ENCODE measurements at regions not wholly inside any gene's neighbourhood (a gene's known extent, or its start where the extent isn't known, plus 50 kb on each side); places are given as distances from the start of the nearest gene placed in this dataset.

DNA sequence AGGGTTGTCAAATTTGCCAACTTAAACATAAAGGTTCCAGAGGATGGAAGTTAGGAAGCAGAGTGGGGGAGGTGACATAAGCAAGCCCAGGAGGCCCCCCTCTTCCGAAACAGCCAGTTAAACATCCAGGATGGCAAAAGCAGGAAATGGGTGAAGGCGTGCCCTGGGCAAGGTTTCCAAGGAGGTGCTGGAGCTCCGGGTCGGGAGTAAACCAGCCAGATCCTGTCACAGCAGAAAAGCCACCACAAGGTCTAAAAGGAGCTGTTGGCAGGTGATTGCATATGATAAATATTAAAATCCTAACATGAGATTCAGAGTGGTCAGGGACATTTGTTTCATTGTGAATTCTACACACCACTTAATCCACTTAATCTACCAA, 572.2 kb upstream of the SALL3 start:
- H3K4me1 ChIP-seq (ENCODE audit: control insufficient read depth, insufficient read depth, low read length): no peaks in the 10 kb centered on the region
- H3K9me3 ChIP-seq (ENCODE audit: control insufficient read depth, low read length): no peaks in the 10 kb centered on the region
- H3K36me3 ChIP-seq (ENCODE audit: control insufficient read depth, insufficient read depth, low read length, severe bottlenecking): no peaks in the 10 kb centered on the region
- no peak for DNase-seq (ENCODE audit: low read depth)
- H3K9ac ChIP-seq (ENCODE audit: low read length): no peak overlapping the region
- H3K27me3 ChIP-seq (replicated peaks; ENCODE audit: control insufficient read depth, insufficient read depth, low read length): no peaks in the 10 kb centered on the region
- no peak overlapping the region for H3K4me3 ChIP-seq (ENCODE audit: low read length)

DNA sequence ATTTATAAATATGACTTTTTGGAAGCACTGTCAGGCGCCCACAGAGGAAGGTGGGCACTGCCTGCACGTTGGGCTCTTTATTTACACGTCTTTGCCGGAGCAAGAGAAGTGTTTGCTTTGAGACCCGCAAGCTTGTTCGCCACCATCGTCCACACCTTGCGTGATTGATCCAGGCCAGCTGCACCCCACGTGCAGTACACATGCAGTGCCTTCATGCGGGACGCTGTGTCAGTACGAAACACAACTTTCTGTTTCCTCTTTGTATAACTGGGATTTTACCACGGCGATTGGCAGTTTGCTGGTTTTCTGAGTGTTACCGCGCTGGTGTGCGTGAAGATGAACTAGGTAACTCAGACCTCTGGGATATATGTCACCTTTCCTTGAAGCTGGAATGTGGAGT, 571.0 kb upstream of the SALL3 start:
- H3K27me3 ChIP-seq (replicated peaks; ENCODE audit: control insufficient read depth, insufficient read depth, low read length): no peaks in the 10 kb centered on the region
- DNase-seq (ENCODE audit: low read depth): no peak
- H3K4me1 ChIP-seq (ENCODE audit: control insufficient read depth, insufficient read depth, low read length): no peaks in the 10 kb centered on the region
- H3K36me3 ChIP-seq (ENCODE audit: control insufficient read depth, insufficient read depth, low read length, severe bottlenecking): no peaks in the 10 kb centered on the region
- no peak overlapping the region for H3K9ac ChIP-seq (ENCODE audit: low read length)
- no peak overlapping the region for H3K4me3 ChIP-seq (ENCODE audit: low read length)
- H3K9me3 ChIP-seq (ENCODE audit: control insufficient read depth, low read length): no peaks in the 10 kb centered on the region

DNA sequence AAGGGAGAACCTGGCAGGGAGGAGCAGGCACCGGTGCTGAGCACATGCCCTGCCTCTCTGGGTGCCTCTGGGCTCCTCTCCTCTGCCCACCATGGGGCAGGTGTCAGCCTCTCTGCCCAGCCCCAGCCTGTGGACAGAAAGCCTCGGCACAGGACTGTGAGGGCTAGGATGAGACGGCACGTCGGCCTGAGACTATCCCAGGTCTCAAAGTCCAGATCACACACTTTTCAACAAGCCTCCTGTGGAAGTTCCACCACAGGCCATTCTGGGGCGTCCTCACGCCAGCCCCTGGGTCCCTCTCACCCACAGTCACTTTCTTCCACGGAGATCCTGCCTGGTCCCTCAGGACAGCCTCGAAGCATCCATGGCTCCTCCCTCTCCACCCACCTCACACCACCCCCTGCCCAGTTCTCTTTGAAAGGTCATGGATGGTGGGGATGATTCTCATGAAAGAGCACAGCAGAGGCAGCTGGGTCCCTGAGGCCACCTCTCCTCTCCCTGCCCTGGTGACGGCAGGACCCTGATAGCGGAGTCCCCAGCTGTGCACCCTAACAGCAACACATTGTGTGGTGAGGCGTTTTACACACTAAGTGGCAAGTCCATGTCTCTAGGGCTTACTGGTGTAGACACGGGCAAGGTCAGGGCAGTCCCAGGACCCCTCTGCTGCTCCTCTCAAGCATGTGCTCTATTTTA, 569.4 kb upstream of the SALL3 start:
- H3K9me3 ChIP-seq (ENCODE audit: control insufficient read depth, low read length): no peaks in the 10 kb centered on the region
- no peaks in the 10 kb centered on the region for H3K27me3 ChIP-seq (replicated peaks; ENCODE audit: control insufficient read depth, insufficient read depth, low read length)
- no peaks in the 10 kb centered on the region for H3K4me1 ChIP-seq (ENCODE audit: control insufficient read depth, insufficient read depth, low read length)
- H3K9ac ChIP-seq (ENCODE audit: low read length): no peak overlapping the region
- no peak overlapping the region for H3K4me3 ChIP-seq (ENCODE audit: low read length)
- no peaks in the 10 kb centered on the region for H3K36me3 ChIP-seq (ENCODE audit: control insufficient read depth, insufficient read depth, low read length, severe bottlenecking)
- DNase-seq (ENCODE audit: low read depth): no peak

DNA sequence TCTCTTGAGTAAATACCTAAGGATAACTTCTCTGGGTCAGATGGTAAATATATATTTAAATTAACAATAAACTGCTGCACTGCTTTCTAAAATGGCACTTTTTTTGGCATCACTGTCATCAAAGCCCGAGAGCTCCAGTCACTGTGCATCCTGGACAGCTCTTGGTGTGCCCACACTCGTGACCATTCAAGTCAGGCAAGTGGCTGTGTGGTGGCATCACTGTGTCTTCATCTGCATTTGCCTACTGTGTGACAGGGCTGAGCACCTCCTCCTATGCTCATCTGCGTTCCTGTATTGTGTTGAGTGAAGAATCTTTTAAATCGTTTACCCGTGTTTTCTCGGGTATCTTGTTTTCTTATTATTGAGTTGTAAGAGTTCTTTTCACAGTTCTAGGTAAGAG, 568.1 kb upstream of the SALL3 start:
- Histone ChIP-seq H3K4me3 (ENCODE audit: low read length) (no peak overlapping the region), H3K36me3 (ENCODE audit: control insufficient read depth, insufficient read depth, low read length, severe bottlenecking) (no peaks in the 10 kb centered on the region), H3K27me3 (replicated peaks; ENCODE audit: control insufficient read depth, insufficient read depth, low read length) (no peaks in the 10 kb centered on the region), H3K4me1 (ENCODE audit: control insufficient read depth, insufficient read depth, low read length) (no peaks in the 10 kb centered on the region), H3K9ac (ENCODE audit: low read length) (no peak overlapping the region), H3K9me3 (ENCODE audit: control insufficient read depth, low read length) (no peaks in the 10 kb centered on the region)
- no peak for DNase-seq (ENCODE audit: low read depth)

DNA sequence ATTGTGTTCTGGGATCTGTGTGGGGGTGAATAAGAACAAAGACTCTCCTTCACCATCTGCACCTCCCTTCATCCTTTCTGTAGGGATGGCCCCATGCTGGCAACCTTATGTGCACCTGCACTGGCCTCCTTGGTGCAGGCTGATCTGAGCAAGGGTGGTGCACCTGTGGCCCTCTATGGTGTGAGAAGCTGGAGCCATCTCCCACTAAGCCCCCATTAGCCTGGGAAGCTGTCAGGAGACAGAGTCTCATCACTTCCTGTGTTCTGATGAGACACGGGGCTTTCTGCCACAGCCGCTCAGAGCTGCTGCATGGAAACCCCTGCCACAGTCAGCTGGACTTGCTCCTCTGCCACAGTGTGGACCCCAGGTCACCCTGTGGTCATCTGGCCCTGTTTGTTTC, 565.3 kb upstream of the SALL3 start:
- no peaks in the 10 kb centered on the region for H3K36me3 ChIP-seq (ENCODE audit: control insufficient read depth, insufficient read depth, low read length, severe bottlenecking)
- H3K9me3 ChIP-seq (ENCODE audit: control insufficient read depth, low read length): no peaks in the 10 kb centered on the region
- H3K4me3 ChIP-seq (ENCODE audit: low read length): no peak overlapping the region
- no peak for DNase-seq (ENCODE audit: low read depth)
- no peaks in the 10 kb centered on the region for H3K27me3 ChIP-seq (replicated peaks; ENCODE audit: control insufficient read depth, insufficient read depth, low read length)
- no peaks in the 10 kb centered on the region for H3K4me1 ChIP-seq (ENCODE audit: control insufficient read depth, insufficient read depth, low read length)
- H3K9ac ChIP-seq (ENCODE audit: low read length): no peak overlapping the region

DNA sequence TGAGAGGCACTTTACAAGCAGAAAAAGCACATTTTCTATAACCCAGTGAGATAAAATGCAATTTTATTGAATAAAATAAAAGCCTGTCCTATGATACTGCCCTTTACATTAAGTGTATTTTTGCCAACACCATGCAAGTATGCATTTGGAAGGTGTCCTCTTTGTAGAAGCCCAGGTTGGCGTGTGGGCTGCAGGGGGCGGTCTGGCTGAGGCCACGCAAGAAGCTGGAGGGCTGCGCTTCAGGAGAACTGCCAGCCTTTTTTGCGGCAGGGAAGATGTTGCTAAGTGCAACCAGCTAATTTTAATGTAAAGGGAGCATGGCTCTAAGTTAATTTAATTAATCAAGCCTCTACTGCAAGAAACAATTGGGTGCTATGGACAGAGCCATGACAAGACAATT, 562.8 kb upstream of the SALL3 start:
- no peak overlapping the region for H3K4me3 ChIP-seq (ENCODE audit: low read length)
- H3K4me1 ChIP-seq (ENCODE audit: control insufficient read depth, insufficient read depth, low read length): no peaks in the 10 kb centered on the region
- no peaks in the 10 kb centered on the region for H3K27me3 ChIP-seq (replicated peaks; ENCODE audit: control insufficient read depth, insufficient read depth, low read length)
- no peak for DNase-seq (ENCODE audit: low read depth)
- H3K9me3 ChIP-seq (ENCODE audit: control insufficient read depth, low read length): no peaks in the 10 kb centered on the region
- no peak overlapping the region for H3K9ac ChIP-seq (ENCODE audit: low read length)
- H3K36me3 ChIP-seq (ENCODE audit: control insufficient read depth, insufficient read depth, low read length, severe bottlenecking): no peaks in the 10 kb centered on the region

DNA sequence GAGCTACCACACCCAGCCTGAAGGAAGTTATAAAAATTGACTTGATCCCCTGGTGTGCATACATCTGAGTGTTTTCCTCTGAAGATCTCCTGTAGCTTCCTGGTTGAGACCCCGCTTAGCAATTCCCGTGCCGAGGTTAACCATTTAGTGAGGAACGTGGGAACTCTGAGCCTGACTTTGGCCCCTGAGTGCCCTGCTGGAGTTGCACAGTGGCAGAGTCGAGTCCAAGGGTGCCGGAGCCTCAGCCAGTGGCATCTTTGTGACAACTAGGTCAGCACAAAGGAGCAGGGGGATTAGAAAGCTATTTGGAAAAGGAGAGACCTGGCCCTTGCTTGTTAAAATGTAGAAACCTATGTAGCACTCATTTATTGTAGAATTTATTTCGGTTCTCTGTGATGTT, 561.2 kb upstream of the SALL3 start:
- Histone ChIP-seq H3K4me1 (ENCODE audit: control insufficient read depth, insufficient read depth, low read length) (no peaks in the 10 kb centered on the region), H3K9me3 (ENCODE audit: control insufficient read depth, low read length) (no peaks in the 10 kb centered on the region), H3K27me3 (replicated peaks; ENCODE audit: control insufficient read depth, insufficient read depth, low read length) (no peaks in the 10 kb centered on the region), H3K36me3 (ENCODE audit: control insufficient read depth, insufficient read depth, low read length, severe bottlenecking) (no peaks in the 10 kb centered on the region), H3K9ac (ENCODE audit: low read length) (no peak overlapping the region), H3K4me3 (ENCODE audit: low read length) (no peak overlapping the region)
- no peak for DNase-seq (ENCODE audit: low read depth)

DNA sequence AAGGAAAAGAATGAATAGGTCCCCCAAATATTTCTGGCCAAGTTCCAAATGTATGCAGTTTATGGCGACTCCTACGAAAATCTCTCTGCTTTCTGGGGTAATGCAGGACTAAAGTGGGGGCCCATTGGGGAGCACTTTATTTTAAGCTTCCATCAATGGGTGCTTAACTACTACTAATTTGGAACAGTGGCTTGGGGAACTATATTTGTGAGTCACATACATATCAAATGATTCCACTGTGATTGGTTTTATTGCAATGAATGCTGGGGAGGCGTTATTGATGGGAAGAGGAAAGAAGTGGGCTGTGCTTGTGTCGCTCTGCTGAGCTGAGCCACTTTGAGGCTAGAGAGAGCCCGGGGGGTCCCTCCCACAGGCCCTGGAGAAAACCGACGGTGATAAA, 560.4 kb upstream of the SALL3 start:
- DNase-seq (ENCODE audit: low read depth): no peak
- H3K27me3 ChIP-seq (replicated peaks; ENCODE audit: control insufficient read depth, insufficient read depth, low read length): no peaks in the 10 kb centered on the region

DNA sequence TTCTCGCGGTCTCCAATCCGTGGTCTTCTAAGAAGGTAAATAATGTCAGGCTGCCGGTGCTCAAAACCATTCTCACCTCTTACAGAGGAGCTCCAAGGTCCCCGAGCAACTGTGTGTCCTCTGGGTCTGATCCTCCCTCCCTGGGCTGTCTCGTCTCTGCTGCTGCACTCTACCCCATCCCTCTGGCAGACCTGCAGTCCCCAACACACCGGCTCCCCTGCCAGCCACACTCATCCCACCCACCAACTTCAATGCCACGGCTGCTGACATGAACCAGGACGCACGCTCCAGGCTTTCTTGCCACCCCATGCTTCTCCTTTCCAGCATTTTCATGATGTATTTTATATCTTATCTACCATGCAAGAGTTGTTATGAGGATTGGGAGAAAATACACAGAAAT, 559.5 kb upstream of the SALL3 start:
- Histone ChIP-seq H3K4me1 (ENCODE audit: control insufficient read depth, insufficient read depth, low read length) (no peaks in the 10 kb centered on the region), H3K9me3 (ENCODE audit: control insufficient read depth, low read length) (no peaks in the 10 kb centered on the region), H3K9ac (ENCODE audit: low read length) (no peak overlapping the region), H3K36me3 (ENCODE audit: control insufficient read depth, insufficient read depth, low read length, severe bottlenecking) (no peaks in the 10 kb centered on the region), H3K27me3 (replicated peaks; ENCODE audit: control insufficient read depth, insufficient read depth, low read length) (no peaks in the 10 kb centered on the region), H3K4me3 (ENCODE audit: low read length) (no peak overlapping the region)
- DNase-seq (ENCODE audit: low read depth): no peak

More for the DNA sequence above, 560.4 kb upstream of the SALL3 start:
- H3K36me3 ChIP-seq (ENCODE audit: control insufficient read depth, insufficient read depth, low read length, severe bottlenecking): no peaks in the 10 kb centered on the region
- H3K9ac ChIP-seq (ENCODE audit: low read length): no peak overlapping the region
- H3K9me3 ChIP-seq (ENCODE audit: control insufficient read depth, low read length): no peaks in the 10 kb centered on the region
- no peaks in the 10 kb centered on the region for H3K4me1 ChIP-seq (ENCODE audit: control insufficient read depth, insufficient read depth, low read length)
- no peak overlapping the region for H3K4me3 ChIP-seq (ENCODE audit: low read length)

DNA sequence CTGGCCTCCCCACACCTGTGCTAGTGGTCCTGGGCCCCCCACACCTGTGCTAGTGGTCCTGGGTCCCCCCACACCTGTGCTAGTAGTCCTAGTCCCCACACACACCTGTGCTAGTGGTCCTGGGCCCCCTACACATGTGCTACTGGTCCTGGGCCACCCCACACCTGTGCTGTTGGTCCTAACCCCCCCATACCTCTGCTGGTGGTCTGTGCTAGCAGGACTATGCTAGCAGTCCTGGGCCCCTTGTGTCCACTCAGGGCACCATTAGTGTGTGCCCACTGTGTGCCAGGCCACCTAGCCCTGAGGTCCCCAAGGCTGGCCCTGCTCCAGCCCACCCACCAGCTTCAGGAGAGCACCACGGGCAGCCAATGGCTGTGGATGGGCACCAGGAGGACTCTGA, 558.2 kb upstream of the SALL3 start:
- H3K4me1 ChIP-seq (ENCODE audit: control insufficient read depth, insufficient read depth, low read length): no peaks in the 10 kb centered on the region
- H3K27me3 ChIP-seq (replicated peaks; ENCODE audit: control insufficient read depth, insufficient read depth, low read length): no peaks in the 10 kb centered on the region
- no peak for DNase-seq (ENCODE audit: low read depth)
- H3K9ac ChIP-seq (ENCODE audit: low read length): no peak overlapping the region
- no peak overlapping the region for H3K4me3 ChIP-seq (ENCODE audit: low read length)
- no peaks in the 10 kb centered on the region for H3K36me3 ChIP-seq (ENCODE audit: control insufficient read depth, insufficient read depth, low read length, severe bottlenecking)
- H3K9me3 ChIP-seq (ENCODE audit: control insufficient read depth, low read length): no peaks in the 10 kb centered on the region

DNA sequence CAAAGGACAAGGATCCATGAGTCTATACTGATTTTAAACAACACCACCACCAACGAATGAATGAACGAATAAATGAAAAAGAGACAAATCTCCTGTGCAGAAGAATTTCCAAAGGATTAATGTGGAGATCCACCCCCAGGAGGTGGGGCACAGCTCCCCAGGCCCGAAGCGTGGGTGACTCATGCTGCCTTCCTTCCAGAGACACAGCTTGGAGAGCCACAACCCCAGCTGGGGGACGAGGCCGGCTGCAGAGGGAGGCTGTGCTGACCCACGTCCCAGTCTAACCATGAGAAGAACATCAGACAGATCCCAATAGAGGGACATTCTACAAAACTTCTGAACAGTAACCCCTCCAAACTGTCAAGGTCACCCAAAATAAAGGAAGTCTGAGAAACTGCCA, 557.3 kb upstream of the SALL3 start:
- Histone ChIP-seq H3K9me3 (ENCODE audit: control insufficient read depth, low read length) (no peaks in the 10 kb centered on the region), H3K27me3 (replicated peaks; ENCODE audit: control insufficient read depth, insufficient read depth, low read length) (no peaks in the 10 kb centered on the region), H3K9ac (ENCODE audit: low read length) (no peak overlapping the region), H3K4me1 (ENCODE audit: control insufficient read depth, insufficient read depth, low read length) (no peaks in the 10 kb centered on the region), H3K36me3 (ENCODE audit: control insufficient read depth, insufficient read depth, low read length, severe bottlenecking) (no peaks in the 10 kb centered on the region), H3K4me3 (ENCODE audit: low read length) (no peak overlapping the region)
- DNase-seq (ENCODE audit: low read depth): no peak

DNA sequence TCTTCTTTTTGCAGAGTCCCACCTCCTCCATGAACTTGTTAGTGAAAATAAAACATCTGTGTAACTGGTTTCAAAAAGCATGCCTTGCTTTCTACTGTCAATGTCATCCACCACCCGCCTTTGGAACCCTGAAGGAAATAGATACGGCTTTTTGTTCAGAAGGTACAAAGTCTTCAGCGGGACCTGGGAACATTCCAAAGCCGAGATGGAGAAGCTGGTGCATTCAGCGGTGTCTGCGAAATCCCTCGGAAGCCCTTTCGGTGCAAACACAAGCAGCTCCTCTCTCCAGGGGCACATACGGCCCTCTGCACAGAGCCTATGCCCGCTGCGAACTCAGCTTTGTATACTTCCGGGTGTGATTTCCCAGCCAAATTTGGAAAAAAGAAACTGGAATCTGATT, 555.8 kb upstream of the SALL3 start:
- no peaks in the 10 kb centered on the region for H3K27me3 ChIP-seq (replicated peaks; ENCODE audit: control insufficient read depth, insufficient read depth, low read length)
- no peak overlapping the region for H3K9ac ChIP-seq (ENCODE audit: low read length)
- H3K36me3 ChIP-seq (ENCODE audit: control insufficient read depth, insufficient read depth, low read length, severe bottlenecking): no peaks in the 10 kb centered on the region
- H3K4me3 ChIP-seq (ENCODE audit: low read length): no peak overlapping the region
- DNase-seq (ENCODE audit: low read depth): no peak
- H3K4me1 ChIP-seq (ENCODE audit: control insufficient read depth, insufficient read depth, low read length): no peaks in the 10 kb centered on the region
- H3K9me3 ChIP-seq (ENCODE audit: control insufficient read depth, low read length): no peaks in the 10 kb centered on the region
